H9 (cell line): ENCODE measurements at regions not wholly inside any gene's neighbourhood (a gene's known extent, or its start where the extent isn't known, plus 50 kb on each side); places are given as distances from the start of the nearest gene placed in this dataset.

Experiments used
- DNase-seq: peaks from one replicate; pipeline ENCODE4 v3.0.0-alpha.2; 2017
- H2AFZ ChIP-seq: one replicate; pipeline ENCODE4 v1.6.1; 2013; ENCODE audit warnings: mild to moderate bottlenecking, low read length, control low read depth, moderate library complexity
- H2AK5ac ChIP-seq: 2 replicates; pipeline ENCODE4 v1.6.1; 2013; ENCODE audit warnings: low read length, control low read depth, mixed read lengths; ENCODE audit not compliant: insufficient read length
- H2BK120ac ChIP-seq: one replicate; pipeline ENCODE4 v1.6.1; 2013; ENCODE audit warnings: low read depth, mild to moderate bottlenecking, low read length, control low read depth, inconsistent platforms; ENCODE audit not compliant: poor library complexity, severe bottlenecking
- H2BK12ac ChIP-seq: 2 replicates; pipeline ENCODE4 v1.6.1; 2013; ENCODE audit warnings: low read length, control low read depth, mixed read lengths, low read depth; ENCODE audit not compliant: insufficient read length
- H2BK15ac ChIP-seq: 2 replicates; pipeline ENCODE4 v1.6.1; 2013; ENCODE audit warnings: low read depth, low read length, control low read depth
- H2BK20ac ChIP-seq: one replicate; pipeline ENCODE4 v1.6.1; 2013; ENCODE audit warnings: low read depth, mild to moderate bottlenecking, low read length, control low read depth, inconsistent platforms; ENCODE audit not compliant: poor library complexity, severe bottlenecking
- H2BK5ac ChIP-seq: 2 replicates; pipeline ENCODE4 v1.6.1; 2013; ENCODE audit warnings: low read length, control low read depth, mixed read lengths; ENCODE audit not compliant: insufficient read length
- H3K14ac ChIP-seq: 2 replicates; pipeline ENCODE4 v1.6.1; 2013; ENCODE audit warnings: low read length, control low read depth; ENCODE audit not compliant: insufficient read depth
- H3K18ac ChIP-seq: 2 replicates; pipeline ENCODE4 v1.6.1; 2013; ENCODE audit warnings: low read depth, mild to moderate bottlenecking, mixed read lengths, low read length, control low read depth; ENCODE audit not compliant: insufficient read length
- H3K23ac ChIP-seq: 2 replicates; pipeline ENCODE4 v1.6.1; 2013; ENCODE audit warnings: low read length, control low read depth, mixed read lengths, low read depth; ENCODE audit not compliant: insufficient read length
- H3K23me2 ChIP-seq: 2 replicates; pipeline ENCODE4 v1.6.1; 2013; ENCODE audit warnings: low read depth, mild to moderate bottlenecking, mixed read lengths, low read length, control low read depth; ENCODE audit not compliant: insufficient read length, poor library complexity, severe bottlenecking
- H3K27ac ChIP-seq: 2 replicates; pipeline ENCODE4 v1.5.1; 2013; ENCODE audit warnings: low read length, control low read depth, mixed read lengths, low read depth; ENCODE audit not compliant: insufficient read length
- H3K27me3 ChIP-seq: 2 replicates; pipeline ENCODE4 v1.6.1; 2013; ENCODE audit warnings: low read length, control low read depth, inconsistent platforms; ENCODE audit not compliant: insufficient read depth
- H3K4ac ChIP-seq: 2 replicates; pipeline ENCODE4 v1.6.1; 2013; ENCODE audit warnings: low read depth, mild to moderate bottlenecking, control low read depth, inconsistent platforms, low read length, moderate library complexity
- H3K4me1 ChIP-seq: 2 replicates; pipeline ENCODE4 v1.6.1; 2013; ENCODE audit warnings: low read length, control low read depth, inconsistent platforms; ENCODE audit not compliant: insufficient read depth
- H3K4me2 ChIP-seq: 2 replicates; pipeline ENCODE4 v1.6.1; 2013; ENCODE audit warnings: low read length, control low read depth, mixed read lengths; ENCODE audit not compliant: insufficient read length, insufficient read depth
- H3K56ac ChIP-seq: 2 replicates; pipeline ENCODE4 v1.6.1; 2013; ENCODE audit warnings: low read depth, mild to moderate bottlenecking, mixed read lengths, low read length, control low read depth; ENCODE audit not compliant: insufficient read length
- H3K79me1 ChIP-seq: 2 replicates; pipeline ENCODE4 v1.6.1; 2013; ENCODE audit warnings: low read depth, mild to moderate bottlenecking, moderate library complexity, low read length, control low read depth, inconsistent platforms; ENCODE audit not compliant: insufficient read depth, poor library complexity, severe bottlenecking
- H3K79me2 ChIP-seq: 2 replicates; pipeline ENCODE4 v1.6.1; 2013; ENCODE audit warnings: low read length, control low read depth, inconsistent platforms; ENCODE audit not compliant: insufficient read depth
- H3K9ac ChIP-seq: 2 replicates; pipeline ENCODE4 v1.6.1; 2013; ENCODE audit warnings: low read length, control low read depth, mixed read lengths; ENCODE audit not compliant: insufficient read length; ENCODE audit errors: extremely low read depth
- H3K9me3 ChIP-seq: one replicate; pipeline ENCODE4 v1.6.1; 2013; ENCODE audit warnings: low read depth, low read length, inconsistent platforms; ENCODE audit not compliant: control insufficient read depth
- H3T11ph ChIP-seq: one replicate; pipeline ENCODE4 v1.6.1; 2013; ENCODE audit warnings: mild to moderate bottlenecking, low read length, control low read depth, inconsistent platforms
- H4K20me1 ChIP-seq: one replicate; pipeline ENCODE4 v1.6.1; 2013; ENCODE audit not compliant: control insufficient read depth, insufficient read length, insufficient read depth
- H4K5ac ChIP-seq: 2 replicates; pipeline ENCODE4 v1.6.1; 2013; ENCODE audit warnings: low read depth, mild to moderate bottlenecking, mixed read lengths, low read length, control low read depth; ENCODE audit not compliant: insufficient read length
- H4K8ac ChIP-seq: replicated peaks from 2 replicates; pipeline ENCODE4 v1.6.1; 2013; ENCODE audit warnings: low read length, control low read depth, mixed read lengths, low read depth; ENCODE audit not compliant: insufficient read length
- H4K91ac ChIP-seq: 2 replicates; pipeline ENCODE4 v1.6.1; 2013; ENCODE audit warnings: low read depth, mild to moderate bottlenecking, moderate library complexity, mixed read lengths, low read length, control low read depth; ENCODE audit not compliant: insufficient read length
- H3K27ac Mint-ChIP-seq, 3 experiments: 2 replicates in 2 of 3; 3 replicates in 1 of 3; pipeline ENCODE4 v1.8.0; 2020 to 2021; ENCODE audit warnings: mixed read lengths in 3 of 3, mild to moderate bottlenecking in 1 of 3, moderate library complexity in 1 of 3
- H3K27me3 Mint-ChIP-seq: 2 replicates; pipeline ENCODE4 v1.8.0; 2021; ENCODE audit warnings: low read depth, mild to moderate bottlenecking, moderate library complexity, mixed read lengths
- H3K36me3 Mint-ChIP-seq, 3 experiments: 2 replicates in 2 of 3; 3 replicates in 1 of 3; pipeline ENCODE4 v1.8.0; 2020 to 2021; ENCODE audit warnings: low read depth in 3 of 3, mixed read lengths in 3 of 3; ENCODE audit not compliant: insufficient read depth in 1 of 3
- H3K4me1 Mint-ChIP-seq, 2 experiments: 2 replicates each; pipeline ENCODE4 v1.8.0; 2020; ENCODE audit warnings: mixed read lengths in 2 of 2
- H3K4me3 Mint-ChIP-seq, 2 experiments: 2 replicates in 1 of 2; 3 replicates in 1 of 2; pipeline ENCODE4 v1.8.0; 2020 to 2021; ENCODE audit warnings: mild to moderate bottlenecking in 2 of 2, mixed read lengths in 2 of 2, moderate library complexity in 1 of 2
- H3K9me3 Mint-ChIP-seq, 2 experiments: 2 replicates in 1 of 2; 3 replicates in 1 of 2; pipeline ENCODE4 v1.8.0; 2020; ENCODE audit warnings: mild to moderate bottlenecking in 2 of 2, mixed read lengths in 2 of 2, moderate library complexity in 1 of 2
- WGBS: extraction: QIAGEN DNeasy Blood & Tissue Kit; methylation state at CpG from one replicate; pipeline ENCODE4 v1.1.7; 2013; ENCODE audit warnings: missing lambda C conversion rate, low lambda C conversion rate, mixed read lengths; ENCODE audit not compliant: insufficient read length; ENCODE audit errors: extremely low coverage; 5-methylcytosine and 5-hydroxymethylcytosine counted together
- TF ChIP-seq, protein P1 (sequence below): fragments of 200-600 bp; sonication (generic); conservative IDR thresholded peaks from 3 replicates; pipeline ENCODE4 v1.8.0; 2021; ENCODE audit warnings: antibody characterized with exemption, mild to moderate bottlenecking

DNA sequence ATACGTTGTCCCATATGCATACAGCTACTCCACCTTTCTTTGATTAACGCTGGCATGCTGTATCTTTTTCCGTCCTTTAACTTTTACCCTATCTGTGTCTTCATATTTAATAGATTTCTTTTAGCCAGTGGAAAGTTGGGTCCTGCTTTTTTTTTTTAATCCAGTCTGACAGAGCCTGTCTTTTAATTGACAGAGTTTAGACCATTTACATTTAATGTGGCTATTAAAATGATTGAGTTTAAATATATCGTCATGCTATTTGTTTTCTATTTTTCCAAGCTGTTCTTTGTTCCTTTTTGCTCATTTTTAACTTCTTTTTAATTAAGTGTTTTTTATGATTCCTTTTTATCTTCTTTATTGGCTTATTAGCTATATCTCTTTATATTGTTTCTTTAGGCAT lies 217.6 kb upstream of the NEBL start:
- DNase-seq: no peak
- H3T11ph ChIP-seq: no peak overlapping the region
- H3K4me1 Mint-ChIP-seq: peaks cover 8 to 9% of the 10 kb centered on the region in 2 experiments
- H2AFZ ChIP-seq: no peak overlapping the region
- H3K4me2 ChIP-seq: no peak overlapping the region
- H3K27ac ChIP-seq: no peak overlapping the region
- no peak overlapping the region for H4K8ac ChIP-seq
- no peak overlapping the region for H3K56ac ChIP-seq
- H2BK15ac ChIP-seq: no peak overlapping the region
- H3K23ac ChIP-seq: no peak overlapping the region
- no peak overlapping the region for H3K4ac ChIP-seq
- no peaks in the 10 kb centered on the region for H3K27me3 Mint-ChIP-seq
- no peak overlapping the region for H3K18ac ChIP-seq
- H3K27ac Mint-ChIP-seq: no peak overlapping the region
- H4K91ac ChIP-seq: no peak overlapping the region
- H2BK20ac ChIP-seq: no peak overlapping the region
- H2BK120ac ChIP-seq: no peak overlapping the region
- H3K4me1 ChIP-seq: no peaks in the 10 kb centered on the region
- no peak overlapping the region for H2BK12ac ChIP-seq
- no peak overlapping the region for H2BK5ac ChIP-seq
- no peak overlapping the region for H3K9ac ChIP-seq
- no peaks in the 10 kb centered on the region for H3K27me3 ChIP-seq
- H4K20me1 ChIP-seq: no peaks in the 10 kb centered on the region
- no peak overlapping the region for H3K14ac ChIP-seq
- H3K9me3 Mint-ChIP-seq: peaks cover 1 to 5% of the 10 kb centered on the region in 2 experiments; a peak in 3 of 5 replicates
- no peaks in the 10 kb centered on the region for H3K79me2 ChIP-seq
- H3K36me3 Mint-ChIP-seq: peaks cover 0 to 12% (median 0%) of the 10 kb centered on the region in 3 experiments; a peak in 1 of 7 replicates
- no peak overlapping the region for H2AK5ac ChIP-seq
- no peaks in the 10 kb centered on the region for H3K79me1 ChIP-seq
- H3K4me3 Mint-ChIP-seq: no peak overlapping the region
- H3K23me2 ChIP-seq: no peaks in the 10 kb centered on the region
- no CpG with 5 or more reads among the region's 4 CpGs for WGBS
- H3K9me3 ChIP-seq: no peaks in the 10 kb centered on the region
- H4K5ac ChIP-seq: no peak overlapping the region
- TF ChIP-seq, protein P1, sequence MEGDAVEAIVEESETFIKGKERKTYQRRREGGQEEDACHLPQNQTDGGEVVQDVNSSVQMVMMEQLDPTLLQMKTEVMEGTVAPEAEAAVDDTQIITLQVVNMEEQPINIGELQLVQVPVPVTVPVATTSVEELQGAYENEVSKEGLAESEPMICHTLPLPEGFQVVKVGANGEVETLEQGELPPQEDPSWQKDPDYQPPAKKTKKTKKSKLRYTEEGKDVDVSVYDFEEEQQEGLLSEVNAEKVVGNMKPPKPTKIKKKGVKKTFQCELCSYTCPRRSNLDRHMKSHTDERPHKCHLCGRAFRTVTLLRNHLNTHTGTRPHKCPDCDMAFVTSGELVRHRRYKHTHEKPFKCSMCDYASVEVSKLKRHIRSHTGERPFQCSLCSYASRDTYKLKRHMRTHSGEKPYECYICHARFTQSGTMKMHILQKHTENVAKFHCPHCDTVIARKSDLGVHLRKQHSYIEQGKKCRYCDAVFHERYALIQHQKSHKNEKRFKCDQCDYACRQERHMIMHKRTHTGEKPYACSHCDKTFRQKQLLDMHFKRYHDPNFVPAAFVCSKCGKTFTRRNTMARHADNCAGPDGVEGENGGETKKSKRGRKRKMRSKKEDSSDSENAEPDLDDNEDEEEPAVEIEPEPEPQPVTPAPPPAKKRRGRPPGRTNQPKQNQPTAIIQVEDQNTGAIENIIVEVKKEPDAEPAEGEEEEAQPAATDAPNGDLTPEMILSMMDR: no peak
